Left kidney (tissue), 1 donor: ENCODE measurements at regions not wholly inside any gene's neighbourhood (a gene's known extent, or its start where the extent isn't known, plus 50 kb on each side); places are given as distances from the start of the nearest gene placed in this dataset.

Experiments used
- DNase-seq: peaks from one replicate; pipeline ENCODE4 v3.0.0-alpha.2; 2013

DNA sequence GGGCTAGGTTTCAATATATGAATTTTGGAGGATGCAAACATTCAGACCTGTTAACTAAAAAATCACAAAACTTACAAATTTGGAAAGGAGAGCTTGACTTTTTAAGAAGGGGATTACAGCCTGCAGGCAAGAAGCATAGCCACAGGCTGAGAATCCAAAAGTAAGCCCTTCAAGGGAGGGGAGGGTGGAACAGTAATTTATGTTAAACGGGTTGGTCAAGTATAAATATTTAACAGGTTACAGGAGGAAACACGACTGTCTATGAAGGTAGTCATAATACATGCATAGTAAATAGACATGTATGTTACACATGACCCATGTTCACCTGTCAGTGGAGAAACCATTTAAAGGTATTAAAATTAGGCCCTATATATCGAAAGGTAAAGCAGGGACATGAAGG lies 261.1 kb upstream of the RGS18 start:
- no peak for DNase-seq

DNA sequence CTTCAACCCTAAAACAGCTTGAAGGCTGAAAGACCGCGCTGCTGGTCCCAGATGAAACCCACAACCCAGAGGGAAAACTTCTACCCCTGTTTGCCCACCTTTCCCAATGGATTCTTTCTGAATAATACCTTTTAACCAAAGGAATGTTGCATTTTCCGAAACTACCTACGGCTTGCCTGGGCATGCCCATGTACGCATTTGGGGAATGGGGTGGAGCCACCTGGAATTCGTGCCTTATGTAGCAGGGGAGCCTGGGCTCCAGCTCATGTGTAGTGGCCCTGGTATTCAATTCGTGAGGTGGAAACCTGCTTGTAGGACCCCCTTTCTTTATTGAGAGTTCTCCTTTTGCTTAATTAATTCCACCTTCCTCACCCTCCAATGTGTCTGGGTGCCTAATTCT lies 256.6 kb upstream of the RGS18 start:
- no peak for DNase-seq

DNA sequence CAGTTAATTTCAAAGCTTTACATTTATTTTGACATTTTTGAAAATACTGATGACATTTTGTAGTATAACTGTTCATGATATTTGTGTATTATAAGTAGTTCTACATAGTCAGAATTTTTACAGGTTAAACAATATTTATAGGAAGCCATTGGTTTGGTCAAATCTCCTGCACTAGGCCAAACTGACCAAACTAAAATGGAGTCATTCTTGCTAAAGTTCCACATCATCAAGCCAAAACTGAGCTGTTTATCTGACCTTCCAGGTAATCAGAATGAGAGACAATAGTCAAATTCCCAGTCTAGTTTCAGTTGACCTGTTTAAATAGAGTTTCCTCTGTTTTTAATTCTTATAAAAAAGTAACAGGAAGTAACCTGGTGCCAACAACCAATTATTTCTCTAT lies 253.3 kb upstream of the RGS18 start:
- no peak for DNase-seq

DNA sequence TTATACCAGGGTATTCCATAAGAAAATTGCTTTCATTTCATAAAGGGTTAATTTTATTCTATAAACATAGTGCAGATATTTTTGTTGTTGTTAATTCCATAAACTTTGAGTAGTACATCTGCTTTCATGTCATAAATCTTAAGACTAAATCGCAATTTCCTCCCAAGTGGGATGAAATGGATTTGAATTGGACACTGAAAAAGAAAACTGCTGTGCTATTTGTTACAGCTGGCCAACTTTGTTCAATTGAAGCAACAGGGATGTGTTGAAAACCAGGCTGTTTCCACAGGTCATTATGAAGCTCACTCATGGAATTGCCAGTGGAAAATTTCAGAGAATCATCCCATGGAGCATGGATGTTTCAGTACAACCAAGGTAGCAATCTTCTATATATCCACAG lies 252.5 kb upstream of the RGS18 start:
- DNase-seq = no peak

DNA sequence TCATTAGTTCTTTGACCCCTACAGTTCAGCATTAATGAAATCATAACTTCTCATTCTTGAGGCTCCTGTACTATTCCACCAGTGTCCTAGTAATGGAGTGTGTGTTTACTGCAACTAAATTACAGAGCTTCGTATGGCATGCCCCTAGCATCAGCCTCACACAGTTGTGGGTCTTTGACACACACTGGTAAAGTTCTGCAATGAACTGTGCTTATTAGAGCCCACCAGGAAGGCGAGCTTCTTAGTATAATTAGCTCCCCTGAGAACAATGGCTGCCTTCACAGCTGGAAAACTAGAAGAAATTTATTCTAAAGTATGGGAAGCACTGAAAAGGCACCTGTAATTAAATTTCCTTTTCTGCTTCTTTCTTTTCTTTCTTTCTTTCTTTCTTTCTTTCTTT lies 251.1 kb upstream of the RGS18 start:
- DNase-seq = no peak

DNA sequence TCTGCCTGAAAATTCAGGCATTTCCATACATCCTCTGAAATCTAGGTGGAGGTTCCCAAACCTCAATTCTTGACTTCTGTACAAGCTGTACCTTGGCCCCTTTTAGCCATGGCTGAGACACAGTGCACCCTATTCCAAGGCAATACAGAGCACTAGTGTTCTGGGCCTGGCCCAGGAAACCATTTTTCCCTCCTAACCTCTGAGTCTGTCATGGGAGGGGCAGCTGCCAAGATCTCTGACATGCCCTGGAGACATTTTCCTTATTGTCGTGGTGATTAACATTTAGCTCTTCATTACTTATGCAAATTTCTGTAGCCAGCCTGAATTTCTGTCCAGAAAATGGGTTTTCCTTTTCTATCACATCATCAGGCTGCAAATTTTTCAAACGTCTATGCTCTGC lies 248.0 kb upstream of the RGS18 start:
- no peak for DNase-seq

DNA sequence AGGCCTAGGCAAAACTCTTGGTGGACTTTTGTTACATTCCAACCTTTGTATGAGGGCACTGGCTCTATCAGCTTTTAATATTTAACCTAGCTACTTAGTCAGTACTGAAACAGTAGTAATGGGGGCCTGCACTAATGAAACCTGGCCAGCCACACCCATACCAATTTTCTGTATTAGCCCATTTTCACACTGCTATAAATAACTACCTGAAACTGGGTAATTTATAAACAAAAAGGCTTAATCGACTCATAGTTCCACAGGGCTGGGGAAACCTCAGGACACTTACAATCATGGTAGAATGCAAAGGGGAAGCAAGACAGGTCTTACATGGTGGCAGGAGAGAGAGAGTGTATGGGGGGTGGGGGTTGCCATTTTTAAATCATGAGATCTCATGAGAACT lies 245.7 kb upstream of the RGS18 start:
- no peak for DNase-seq

DNA sequence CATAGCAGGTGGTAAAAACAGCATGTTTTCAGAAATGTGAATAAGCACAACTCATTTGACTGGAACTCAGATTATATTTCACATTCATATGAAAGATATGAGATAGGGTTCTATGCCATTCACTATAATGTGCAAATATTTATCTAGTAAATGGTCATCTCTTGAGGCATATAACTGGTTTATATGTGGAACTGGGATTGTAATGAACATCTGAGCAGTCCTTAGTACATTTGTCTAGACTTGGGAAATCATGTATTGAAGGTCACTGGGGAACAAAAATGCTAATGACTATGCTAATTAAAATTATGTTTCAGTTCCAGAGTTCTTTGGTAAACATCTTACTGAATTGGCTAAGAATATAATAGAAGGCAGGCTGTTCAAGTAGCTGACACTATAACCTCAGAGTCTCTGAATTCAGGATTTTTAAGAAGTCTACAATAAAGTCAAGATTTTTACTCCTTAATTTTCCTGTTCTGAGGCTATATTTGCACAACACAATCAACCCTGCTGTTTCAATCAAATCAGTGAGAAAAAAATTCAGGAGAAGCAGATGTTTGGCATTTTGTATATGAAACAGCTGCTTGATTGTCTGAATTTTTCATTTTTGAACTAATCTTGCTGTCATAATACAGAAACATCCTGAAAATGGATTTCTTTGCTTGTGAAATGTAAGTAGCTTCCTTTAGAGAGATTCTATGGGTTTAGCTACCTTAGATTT lies 244.8 kb upstream of the RGS18 start:
- no peak for DNase-seq

DNA sequence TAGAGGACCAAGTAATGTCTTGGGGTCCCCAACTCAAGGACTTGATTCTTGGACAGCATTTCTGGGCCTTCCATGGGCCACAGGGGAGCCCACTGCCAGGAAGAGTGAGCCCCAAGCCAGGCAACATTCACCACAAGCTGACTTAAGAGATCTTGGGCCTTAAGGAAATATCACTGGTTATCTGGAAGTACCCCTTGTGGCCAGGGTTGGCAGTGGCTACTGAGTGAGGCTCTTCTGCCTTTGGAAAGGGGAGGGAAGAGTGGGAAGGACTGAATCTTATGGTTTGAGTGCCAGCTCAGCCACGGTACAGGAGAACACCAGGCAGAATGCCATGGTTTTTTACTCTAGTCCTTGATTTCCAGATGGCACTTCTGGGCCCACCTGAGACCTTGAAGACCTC lies 228.9 kb upstream of the RGS18 start:
- no peak for DNase-seq

DNA sequence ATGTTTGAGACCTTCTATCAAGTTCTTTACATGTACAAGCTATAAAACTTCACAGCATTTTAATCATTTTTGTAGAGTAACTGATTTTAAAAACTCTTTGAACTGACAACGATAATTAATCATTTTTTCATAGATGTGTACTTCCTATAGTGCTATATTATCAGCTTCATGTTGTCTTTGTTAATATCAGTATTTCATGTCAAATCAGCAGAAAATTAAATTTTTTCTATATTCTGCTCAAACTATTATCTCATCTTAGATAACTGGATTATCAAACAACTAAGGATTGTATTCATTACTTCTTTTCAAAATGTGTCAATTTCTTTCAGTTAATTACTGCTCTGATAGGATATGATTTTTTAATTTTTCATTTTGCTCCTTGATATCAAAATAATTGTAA lies 214.6 kb upstream of the RGS18 start:
- DNase-seq = no peak

DNA sequence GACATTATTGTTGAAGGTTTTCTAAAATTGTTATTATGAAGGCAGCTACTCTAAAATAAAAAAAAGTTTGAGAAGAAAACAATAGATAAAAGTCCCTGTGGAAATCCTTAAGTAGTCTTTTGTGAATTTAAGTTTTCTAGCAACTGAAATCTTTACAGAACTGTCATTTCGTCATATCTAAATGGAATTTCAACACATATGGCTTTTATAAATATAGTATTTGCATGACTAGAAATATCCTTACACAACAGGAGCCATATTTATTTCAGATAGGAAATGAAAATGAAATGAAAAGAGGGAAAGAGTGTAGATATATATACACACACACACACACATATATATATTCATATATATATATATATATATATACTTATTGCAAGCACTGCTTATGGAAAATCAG lies 204.7 kb upstream of the RGS18 start:
- no peak for DNase-seq

DNA sequence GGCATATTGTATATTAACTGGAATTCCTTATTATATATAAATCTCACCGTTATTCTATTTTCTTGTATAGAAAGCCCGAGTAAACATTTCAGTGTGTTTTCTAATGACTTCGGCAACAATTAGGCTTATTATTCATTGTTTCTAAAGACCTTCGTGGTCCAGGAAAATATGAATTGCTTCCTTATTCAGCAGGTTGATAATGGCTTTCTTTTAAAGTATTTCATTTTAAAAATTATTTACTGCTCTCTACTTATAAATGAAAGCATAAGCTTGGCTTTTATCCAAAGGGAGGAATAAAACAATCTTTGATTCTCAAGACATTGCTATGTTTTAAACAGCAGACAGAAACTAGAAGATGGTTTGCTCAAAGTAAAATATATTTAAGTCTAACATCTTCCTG lies 198.4 kb upstream of the RGS18 start:
- no peak for DNase-seq

DNA sequence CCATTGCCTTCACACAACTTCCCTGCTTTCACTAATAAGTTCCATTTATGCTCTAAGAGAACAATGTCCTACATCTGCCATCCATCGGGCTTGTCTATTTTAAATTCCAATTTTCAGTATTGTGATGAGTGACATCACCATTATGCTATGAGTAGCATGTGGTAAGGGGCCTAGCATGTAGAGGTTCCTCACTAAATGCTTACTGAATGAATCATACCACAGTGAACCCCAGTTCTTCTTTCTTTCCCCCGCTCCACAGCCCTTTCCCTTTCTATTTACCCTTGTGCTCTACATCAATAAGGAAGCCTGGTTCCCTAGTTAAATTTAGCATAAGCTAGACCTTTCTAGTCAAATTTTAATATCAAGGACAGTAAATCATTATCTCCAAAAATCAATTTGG lies 195.0 kb upstream of the RGS18 start:
- DNase-seq = no peak

DNA sequence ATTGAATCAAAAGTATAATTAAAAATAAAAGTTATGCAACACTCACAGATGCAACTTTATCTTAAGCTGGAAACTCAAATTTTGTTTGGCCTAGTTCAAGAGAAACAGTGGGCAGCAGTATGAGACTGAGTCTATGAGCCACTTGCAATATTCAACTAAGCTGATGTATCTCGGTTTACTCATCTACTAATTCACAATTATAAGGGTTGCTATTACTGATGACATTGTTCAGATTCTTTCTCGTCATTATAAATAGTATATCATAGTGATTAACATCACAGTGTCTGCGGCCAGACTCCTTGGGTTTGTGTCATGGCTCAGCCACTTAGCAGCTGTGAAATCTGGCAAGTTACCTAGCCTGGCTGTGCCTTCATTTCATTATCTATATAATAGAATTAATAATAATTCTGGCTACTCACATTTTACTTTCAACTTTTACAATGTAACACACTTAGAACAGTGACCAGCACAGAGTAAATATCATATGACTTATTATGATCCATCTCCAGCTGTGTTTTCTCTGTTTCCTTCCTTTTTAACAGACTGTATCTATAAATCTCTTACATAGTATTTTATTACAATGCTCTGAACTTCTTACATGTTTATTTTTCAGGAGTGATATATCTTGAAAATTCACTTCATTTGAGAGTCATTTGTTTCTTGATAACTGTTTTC lies 194.3 kb upstream of the RGS18 start:
- DNase-seq = no peak

DNA sequence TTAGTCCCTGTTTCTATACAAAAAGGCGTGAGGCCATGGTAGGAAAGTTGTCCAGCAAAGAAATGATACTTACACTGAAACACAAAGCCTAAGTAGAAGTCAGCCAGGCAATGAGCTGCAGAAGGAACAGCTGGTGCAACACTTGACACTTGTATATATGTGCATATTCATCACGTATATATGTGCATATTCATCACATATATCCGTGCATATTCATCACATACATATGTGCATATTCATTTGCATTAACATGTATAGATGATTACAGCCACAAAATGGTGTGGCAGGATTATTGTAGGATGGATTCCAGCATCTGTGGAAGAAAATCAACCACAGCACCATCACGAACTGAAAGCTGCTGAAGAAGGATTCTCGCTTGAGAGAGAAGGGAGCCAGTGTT lies 189.0 kb upstream of the RGS18 start:
- DNase-seq = no peak

DNA sequence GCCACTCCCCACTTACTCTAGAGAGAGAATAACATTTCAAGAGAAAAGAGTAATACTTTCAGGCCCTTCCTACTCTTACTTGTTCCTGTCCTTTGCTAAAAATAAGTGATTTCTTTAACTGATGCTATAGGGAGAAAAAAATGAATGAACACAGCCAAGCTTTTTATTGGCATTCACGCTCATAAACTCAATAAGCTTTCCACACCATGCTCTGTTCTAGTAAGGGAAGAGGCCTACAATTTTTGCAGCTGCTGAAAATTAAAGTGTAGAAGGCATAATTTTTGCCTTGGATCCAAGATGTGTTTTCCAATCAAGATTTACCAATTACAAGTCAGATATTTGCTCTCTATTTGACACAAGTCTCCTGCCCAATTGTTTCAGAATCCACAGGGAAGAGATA lies 188.1 kb upstream of the RGS18 start:
- DNase-seq = no peak

DNA sequence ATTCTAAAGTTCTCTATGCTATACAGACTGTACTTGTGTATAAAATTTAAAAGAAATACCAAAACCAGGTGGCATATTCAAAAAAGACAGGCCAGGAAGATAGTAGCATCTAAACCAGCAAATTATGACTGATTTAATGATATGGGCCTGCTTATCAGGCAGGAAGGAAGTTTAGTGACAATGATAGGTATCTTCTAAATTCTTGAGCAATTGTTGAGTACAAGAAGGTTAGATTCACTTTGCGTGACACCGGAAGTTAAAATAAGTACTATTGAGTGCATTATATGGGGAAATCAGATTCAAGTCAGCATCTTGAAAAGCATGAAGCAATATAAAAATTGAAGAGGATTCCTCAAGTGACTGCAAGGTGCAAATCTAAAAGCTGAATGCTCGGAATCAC lies 186.8 kb upstream of the RGS18 start:
- DNase-seq = no peak

DNA sequence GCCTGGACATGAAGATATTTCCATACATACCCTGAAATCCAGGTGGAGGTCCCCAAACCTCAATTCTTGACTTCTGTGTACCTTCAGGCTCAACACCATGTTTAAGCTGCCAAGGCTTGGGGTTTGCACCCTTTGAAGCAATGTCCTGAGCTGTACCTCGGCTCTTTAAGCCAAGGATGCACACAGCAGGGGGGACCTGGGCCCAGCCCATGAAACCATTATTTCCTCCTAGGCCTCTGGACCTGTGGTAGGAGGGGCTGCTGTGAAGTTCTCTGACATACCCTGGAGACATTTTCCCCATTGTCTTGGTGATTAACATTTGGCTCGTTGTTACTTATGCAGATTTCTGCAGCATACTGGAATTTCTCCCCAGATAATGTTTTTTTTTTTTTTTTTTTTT lies 184.3 kb upstream of the RGS18 start:
- no peak for DNase-seq

DNA sequence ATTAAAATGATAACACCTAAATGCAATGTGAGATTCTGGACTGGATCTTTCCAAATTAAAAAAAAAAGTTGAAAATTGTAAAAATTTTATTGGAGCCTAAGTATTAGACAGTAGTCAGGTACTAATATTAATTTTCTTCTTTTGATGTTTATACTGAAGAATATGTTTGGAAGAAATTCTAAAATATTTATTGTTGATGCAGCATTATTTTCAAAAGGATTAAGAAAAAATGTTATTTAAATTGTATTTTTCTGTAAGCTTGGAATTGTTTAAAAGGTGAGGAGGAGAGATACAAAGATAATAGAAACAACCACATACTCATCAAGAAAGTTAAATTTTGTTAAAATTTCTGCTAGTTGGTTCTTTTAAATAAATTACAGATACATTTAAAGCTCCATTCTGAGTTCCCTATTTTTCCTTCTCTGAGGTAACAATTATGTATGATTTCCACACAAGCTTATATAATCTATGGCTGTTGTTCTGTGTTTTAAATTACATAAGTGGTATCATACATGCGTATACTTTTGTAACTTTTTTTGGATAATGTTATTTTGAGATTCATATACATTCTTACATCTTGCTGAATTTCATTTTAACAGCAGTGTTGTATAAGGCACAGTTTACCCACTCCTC lies 180.3 kb upstream of the RGS18 start:
- DNase-seq = no peak

DNA sequence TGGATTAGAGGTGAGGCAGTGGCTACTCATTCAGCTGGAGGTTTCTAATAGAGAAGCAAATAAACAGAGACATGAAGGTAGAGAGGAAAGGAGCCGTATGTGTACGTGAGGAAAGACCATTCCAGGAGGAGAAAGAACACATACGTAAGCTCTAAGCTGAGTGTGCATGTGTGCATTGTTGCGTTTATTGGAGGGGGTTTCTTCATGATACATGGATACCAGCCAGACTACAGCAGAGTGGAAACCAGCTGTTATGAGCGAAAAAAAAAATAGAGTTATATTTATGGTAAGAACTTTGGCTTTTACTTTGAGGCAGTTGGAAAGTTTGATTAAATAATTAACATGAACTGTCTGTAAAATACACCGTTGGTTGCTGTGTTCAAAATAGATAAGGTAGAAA lies 173.4 kb upstream of the RGS18 start:
- DNase-seq = no peak

DNA sequence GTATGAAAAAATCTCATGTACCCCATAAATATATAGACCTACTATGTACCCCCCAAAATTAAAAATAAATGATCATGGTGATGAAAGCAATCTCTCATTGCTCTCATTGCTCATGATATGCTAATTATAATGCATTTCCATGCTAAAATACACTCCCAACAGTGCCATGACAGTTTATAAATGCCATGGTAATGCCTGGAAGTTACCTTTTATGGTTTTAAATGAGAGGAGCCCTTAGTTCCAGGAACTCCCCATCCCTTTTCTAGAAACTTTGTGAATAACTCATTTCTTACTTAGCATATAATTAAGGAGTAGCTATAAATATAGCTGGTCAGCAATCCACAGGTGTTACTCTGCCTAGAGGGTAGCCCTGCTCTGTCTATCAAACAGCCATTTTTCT lies 166.1 kb upstream of the RGS18 start:
- no peak for DNase-seq

DNA sequence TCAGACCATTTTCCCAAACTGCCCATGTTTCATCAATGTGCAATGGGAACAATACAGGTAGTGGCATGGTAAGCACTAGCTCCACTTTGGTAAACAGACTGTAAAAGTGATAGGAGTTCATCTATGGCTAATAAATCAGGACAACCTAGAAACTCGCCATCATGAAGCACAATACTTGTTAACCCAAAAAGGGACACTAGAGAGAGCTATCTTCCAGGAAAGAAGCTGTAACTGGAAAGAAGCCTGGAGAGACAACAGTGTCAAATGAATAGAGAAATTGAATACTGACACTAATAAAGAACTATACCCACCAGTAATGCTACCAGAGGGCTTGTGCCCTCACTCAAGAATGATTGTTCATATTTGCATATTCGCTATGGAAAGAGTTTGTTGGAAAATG lies 164.7 kb upstream of the RGS18 start:
- no peak for DNase-seq

DNA sequence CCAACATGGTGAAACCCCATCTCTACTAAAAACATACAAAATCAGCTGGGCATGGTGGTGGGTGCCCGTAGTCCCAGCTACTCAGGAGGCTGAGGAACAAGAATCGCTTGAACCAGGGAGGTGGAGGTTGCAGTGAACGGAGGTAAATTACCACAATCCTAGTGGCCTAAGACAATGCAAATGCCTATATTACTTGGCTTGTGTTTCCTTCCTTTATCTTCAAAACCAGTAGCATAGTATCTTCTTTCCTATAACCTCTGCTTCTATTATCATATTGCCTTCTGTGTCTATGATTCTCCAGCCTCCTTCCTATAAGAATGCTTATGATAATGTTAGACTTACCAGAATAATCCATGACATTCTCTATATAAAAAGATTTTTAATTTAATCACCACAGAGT lies 156.2 kb upstream of the RGS18 start:
- DNase-seq = no peak
